HG03469 (cell line): ENCODE measurements at regions not wholly inside any gene's neighbourhood (a gene's known extent, or its start where the extent isn't known, plus 50 kb on each side); places are given as distances from the start of the nearest gene placed in this dataset.

Experiments
- ATAC-seq: cut with Tn5 transposase; IDR thresholded peaks from one replicate; pipeline ENCODE4 v1.9.1; 2021; ENCODE audit warnings: mild to moderate bottlenecking, moderate library complexity, moderate number of reproducible peaks; ENCODE audit not compliant: unreplicated experiment

- ATAC-seq: no peak
Observed at GRCh38 chr1:219805191-219805590, 123.2 kb downstream of the SLC30A10 start.

GRCh38 chr1:219801156-219801820 is 127.1 kb downstream of the SLC30A10 start:
- ATAC-seq: no peak

GRCh38 chr1:219798283-219799030 is 129.9 kb downstream of the SLC30A10 start:
- peak; percentile 36 for ATAC-seq

- no peak for ATAC-seq
Observed at GRCh38 chr1:219797683-219798082, 130.7 kb downstream of the SLC30A10 start.

- no peak for ATAC-seq
Observed at GRCh38 chr1:219797009-219797408, 131.3 kb downstream of the SLC30A10 start.

GRCh38 chr1:219795363-219795917 is 132.9 kb downstream of the SLC30A10 start:
- no peak for ATAC-seq

GRCh38 chr1:219794085-219794743 is 134.1 kb downstream of the SLC30A10 start:
- peak; percentile 75 for ATAC-seq

- ATAC-seq: no peak
Observed at GRCh38 chr1:219792337-219793021, 135.9 kb downstream of the SLC30A10 start.

- no peak for ATAC-seq
Observed at GRCh38 chr1:219791766-219792165, 136.6 kb downstream of the SLC30A10 start.

GRCh38 chr1:219790834-219791615 is 137.3 kb downstream of the SLC30A10 start:
- ATAC-seq: no peak

- no peak for ATAC-seq
Observed at GRCh38 chr1:219788700-219789099, 139.7 kb downstream of the SLC30A10 start.

GRCh38 chr1:219788091-219788490 is 140.3 kb downstream of the SLC30A10 start:
- ATAC-seq: no peak

GRCh38 chr1:219784660-219785381 is 143.5 kb downstream of the SLC30A10 start:
- ATAC-seq: no peak

- peak; percentile 47 for ATAC-seq
Observed at GRCh38 chr1:219783605-219784235, 144.6 kb downstream of the SLC30A10 start.

- no peak for ATAC-seq
Observed at GRCh38 chr1:219782929-219783328, 145.4 kb downstream of the SLC30A10 start.

GRCh38 chr1:219782311-219782710 is 146.0 kb downstream of the SLC30A10 start:
- ATAC-seq: no peak

GRCh38 chr1:219781491-219781890 is 146.9 kb downstream of the SLC30A10 start:
- no peak for ATAC-seq

GRCh38 chr1:219778793-219779369 is 149.5 kb downstream of the SLC30A10 start:
- ATAC-seq: no peak

- ATAC-seq: no peak
Observed at GRCh38 chr1:219778110-219778509, 150.2 kb downstream of the SLC30A10 start.
